ENCODE measurements at regions not wholly inside any gene's neighbourhood (a gene's known extent, or its start where the extent isn't known, plus 50 kb on each side); places are given as distances from the start of the nearest gene placed in this dataset.

- no peaks in the 10 kb centered on the region for H3K27me3 ChIP-seq (ENCODE audit: control insufficient read depth, extremely low read depth, insufficient read depth, low read length)
- FAIRE-seq (no peak), DNase-seq (ENCODE audit: low read depth, low spot score) (no peak)
- no peaks in the 10 kb centered on the region for H3K9me3 ChIP-seq (ENCODE audit: control insufficient read depth, low read depth, low read length)
- no peaks in the 10 kb centered on the region for H3K4me1 ChIP-seq (ENCODE audit: control insufficient read depth, extremely low read depth, insufficient read depth, low read length)
- H3K27ac ChIP-seq (ENCODE audit: control insufficient read depth, insufficient read depth, low read length) = no peak overlapping the region
- H3K9me1 ChIP-seq (ENCODE audit: control insufficient read depth, extremely low read depth, insufficient read depth, low read length) = no peaks in the 10 kb centered on the region
- no peak for TF ChIP-seq EZH2 (IDR thresholded peaks at IDR 0.05; ENCODE audit: low read length)
- no peak for TF ChIP-seq CTCF (optimal IDR thresholded peaks at IDR 0.05 in 1 of 3, IDR thresholded peaks at IDR 0.05 in 1 of 3, conservative IDR thresholded peaks at IDR 0.05 in 1 of 3; ENCODE audit: extremely low read depth in 1 of 3, insufficient read depth in 2 of 3, low read length in 3 of 3)
- no peaks in the 10 kb centered on the region for H4K20me1 ChIP-seq (ENCODE audit: control insufficient read depth, extremely low read depth, insufficient read depth, low read length)
- no peak overlapping the region for H3K4me3 ChIP-seq (ENCODE audit: control insufficient read depth in 2 of 3, extremely low read depth in 1 of 3, insufficient read depth in 2 of 3, low read depth in 1 of 3, low read length in 3 of 3)
- H3K9ac ChIP-seq (ENCODE audit: control insufficient read depth, extremely low read depth, insufficient read depth, low read length) = no peak overlapping the region
- dilution Hi-C loops (cut with MboI; ENCODE audit: extremely low pct_ligation_motif_present, low sequenced_read_pairs) = no loop called here
- no peaks in the 10 kb centered on the region for H3K79me2 ChIP-seq (ENCODE audit: control insufficient read depth, insufficient read depth, low read length)
- H3K36me3 ChIP-seq (ENCODE audit: control insufficient read depth in 2 of 2, extremely low read depth in 1 of 2, insufficient read depth in 2 of 2, low read length in 2 of 2) = no peaks in the 10 kb centered on the region
- H2AFZ ChIP-seq (ENCODE audit: control insufficient read depth, low read length) = no peak overlapping the region
- no peak overlapping the region for H3K4me2 ChIP-seq (ENCODE audit: control insufficient read depth, extremely low read depth, insufficient read depth, low read depth, low read length)
Observed at GRCh38 chr3:95148107-95148506, 1085.2 kb downstream of the NSUN3 start.

- Histone ChIP-seq H3K9ac (ENCODE audit: control insufficient read depth, extremely low read depth, insufficient read depth, low read length) (no peak overlapping the region), H3K9me3 (ENCODE audit: control insufficient read depth, low read depth, low read length) (no peaks in the 10 kb centered on the region), H3K27ac (ENCODE audit: control insufficient read depth, insufficient read depth, low read length) (no peak overlapping the region), H3K4me2 (ENCODE audit: control insufficient read depth, extremely low read depth, insufficient read depth, low read depth, low read length) (no peak overlapping the region), H3K27me3 (ENCODE audit: control insufficient read depth, extremely low read depth, insufficient read depth, low read length) (no peaks in the 10 kb centered on the region), H3K9me1 (ENCODE audit: control insufficient read depth, extremely low read depth, insufficient read depth, low read length) (no peaks in the 10 kb centered on the region), H4K20me1 (ENCODE audit: control insufficient read depth, extremely low read depth, insufficient read depth, low read length) (no peaks in the 10 kb centered on the region), H3K4me3 (ENCODE audit: control insufficient read depth in 2 of 3, extremely low read depth in 1 of 3, insufficient read depth in 2 of 3, low read depth in 1 of 3, low read length in 3 of 3) (no peak overlapping the region), H3K79me2 (ENCODE audit: control insufficient read depth, insufficient read depth, low read length) (no peaks in the 10 kb centered on the region), H3K4me1 (ENCODE audit: control insufficient read depth, extremely low read depth, insufficient read depth, low read length) (no peaks in the 10 kb centered on the region), H2AFZ (ENCODE audit: control insufficient read depth, low read length) (no peak overlapping the region), H3K36me3 (ENCODE audit: control insufficient read depth in 2 of 2, extremely low read depth in 1 of 2, insufficient read depth in 2 of 2, low read length in 2 of 2) (no peaks in the 10 kb centered on the region)
- DNase-seq (ENCODE audit: low read depth, low spot score) = no peak
- TF ChIP-seq EZH2 (IDR thresholded peaks at IDR 0.05; ENCODE audit: low read length) (no peak), CTCF (optimal IDR thresholded peaks at IDR 0.05 in 1 of 3, IDR thresholded peaks at IDR 0.05 in 1 of 3, conservative IDR thresholded peaks at IDR 0.05 in 1 of 3; ENCODE audit: extremely low read depth in 1 of 3, insufficient read depth in 2 of 3, low read length in 3 of 3) (no peak)
- dilution Hi-C loops (cut with MboI; ENCODE audit: extremely low pct_ligation_motif_present, low sequenced_read_pairs) = no loop called here
- no peak for FAIRE-seq
Observed at GRCh38 chr3:95151590-95151989, 1088.7 kb downstream of the NSUN3 start.

Measured in keratinocyte (primary cell).